NOMO-1 treated with DMSO at 0.1 percent for 48 hours (cell line): ENCODE measurements at regions not wholly inside any gene's neighbourhood (a gene's known extent, or its start where the extent isn't known, plus 50 kb on each side); places are given as distances from the start of the nearest gene placed in this dataset.
"Not testable (repeated sequence)": the region's sequence is repeated elsewhere in the genome, so short reads cannot be mapped to it uniquely, and the experiment has no call there.

ENCODE experiments used
- DNase-seq: peaks from one replicate; lab custom pipeline; 2025; ENCODE audit not compliant: unreplicated experiment; lab: John Stamatoyannopoulos, UW

GRCh38 chr2:47728551-47728950 is 54.4 kb upstream of the MSH6 start:
- DNase-seq = no peak

DNA sequence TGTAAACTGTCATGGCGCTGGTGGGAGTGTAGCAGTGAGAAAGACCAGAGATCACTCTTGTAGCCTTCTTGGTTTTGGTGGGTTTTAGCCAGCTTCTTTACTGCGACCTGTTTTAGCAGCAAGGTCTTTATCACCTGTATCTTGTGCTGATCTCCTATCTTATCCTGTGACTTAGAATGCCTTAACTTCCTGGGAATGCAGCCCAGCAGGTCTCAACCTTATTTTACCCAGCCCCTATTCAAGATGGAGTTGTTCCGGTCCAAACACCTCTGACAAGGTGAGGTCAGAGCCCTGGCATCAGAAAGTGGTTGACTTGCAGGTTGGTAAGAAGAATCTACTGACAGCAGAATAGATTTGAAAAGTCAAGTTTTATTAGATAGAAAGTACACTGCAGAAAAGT is 55.0 kb upstream of the MSH6 start:
- DNase-seq = no peak

- not testable (repeated sequence) for DNase-seq
Observed at GRCh38 chr2:47726978-47727377, 56.0 kb upstream of the MSH6 start.

GRCh38 chr2:47725808-47726207 is 57.1 kb upstream of the MSH6 start:
- DNase-seq = no peak

DNA sequence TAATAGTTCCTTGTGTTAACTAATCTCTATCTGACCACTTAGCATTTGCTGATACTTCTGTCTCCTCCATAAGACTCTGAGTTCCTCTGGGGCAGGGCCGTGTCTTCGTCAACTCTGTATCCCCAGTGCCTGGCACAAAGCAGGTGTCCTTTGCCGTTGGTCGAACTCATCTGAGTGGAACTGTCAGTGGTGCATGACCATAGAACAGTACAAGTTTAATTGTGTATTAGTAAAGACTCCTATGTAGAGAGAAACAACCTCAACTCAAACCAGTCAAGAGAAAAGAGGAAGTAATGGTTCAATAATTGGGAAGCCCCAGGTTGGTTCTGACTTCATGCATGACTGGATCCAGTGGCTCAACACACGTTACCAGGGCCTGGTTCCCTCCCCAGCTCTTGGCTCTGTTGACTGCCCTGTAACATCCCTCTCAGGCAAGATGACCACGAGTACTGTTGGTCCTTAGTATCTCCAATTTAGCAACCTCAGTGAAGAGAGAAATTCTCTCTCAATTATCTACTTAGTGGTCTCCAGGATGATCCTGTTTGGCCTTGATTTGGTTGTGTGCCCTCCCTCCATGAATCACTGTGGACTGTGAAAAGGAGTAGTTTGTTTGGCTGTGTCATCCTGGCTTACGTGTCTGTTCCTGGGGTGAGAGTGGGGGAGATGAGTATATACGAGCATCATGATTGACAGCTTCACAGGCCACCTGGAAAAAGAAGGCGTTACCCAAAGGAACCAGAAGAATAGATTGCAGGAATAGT is 58.5 kb upstream of the MSH6 start:
- peak; percentile 50 for DNase-seq

GRCh38 chr2:47721296-47721695 is 61.6 kb upstream of the MSH6 start:
- DNase-seq = no peak

DNA sequence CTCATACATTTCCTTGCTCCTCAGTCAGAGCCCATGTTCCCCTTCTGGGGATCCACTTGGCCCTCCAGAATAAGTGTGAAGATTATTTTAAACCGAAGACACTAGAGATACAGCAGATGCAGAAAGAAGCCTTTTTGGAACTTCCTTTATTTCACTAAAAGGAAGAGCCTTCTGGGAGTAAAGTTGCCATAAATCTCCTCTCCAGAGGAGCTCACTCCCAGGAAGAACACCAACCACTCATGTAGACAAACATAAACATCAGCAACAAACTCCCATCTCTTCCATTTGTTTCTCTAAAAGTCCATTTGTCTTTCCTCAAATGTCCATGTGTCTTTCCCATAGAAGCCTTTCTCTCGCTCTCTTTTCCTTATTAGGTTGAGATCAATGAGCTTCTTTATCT is 62.4 kb upstream of the MSH6 start:
- DNase-seq = peak; percentile 23

DNA sequence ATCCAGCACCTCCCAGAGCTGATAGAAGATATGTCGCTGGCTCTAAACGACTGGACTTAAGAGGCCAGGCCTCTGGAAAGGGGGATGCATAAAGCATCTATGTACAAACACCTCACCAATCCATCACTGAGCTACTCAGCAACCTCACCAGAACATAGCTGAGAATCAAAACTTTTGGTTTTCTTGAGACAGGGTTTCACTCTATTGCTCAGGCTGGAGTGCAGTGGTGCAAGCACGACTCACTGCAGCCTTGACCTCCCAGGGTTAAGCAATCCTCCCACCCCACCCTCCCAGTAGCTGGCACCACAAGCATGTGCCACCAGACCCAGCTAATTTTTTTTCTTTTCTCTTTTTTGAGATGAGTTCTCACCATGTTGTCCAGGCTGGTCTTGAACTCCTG is 62.9 kb upstream of the MSH6 start:
- DNase-seq = peak; percentile 4

DNA sequence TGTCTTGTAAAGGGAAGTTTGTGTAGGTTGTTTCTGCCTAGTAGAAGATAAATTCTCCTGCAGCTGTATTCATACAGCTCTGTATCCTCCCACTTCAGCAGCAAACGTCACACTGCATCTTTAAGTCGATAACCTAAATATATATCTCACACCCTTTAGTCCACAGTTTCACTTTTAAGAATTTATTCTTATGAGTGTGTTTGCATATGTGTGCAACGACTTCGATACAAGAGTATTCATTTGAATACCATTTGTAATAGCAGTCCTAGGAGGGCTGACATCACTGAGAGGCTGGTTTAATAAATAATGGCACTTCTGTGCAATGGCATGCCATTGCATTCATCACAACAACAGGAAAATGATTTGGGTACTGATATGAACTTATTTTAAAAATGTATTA is 63.8 kb upstream of the MSH6 start:
- DNase-seq = no peak

DNA sequence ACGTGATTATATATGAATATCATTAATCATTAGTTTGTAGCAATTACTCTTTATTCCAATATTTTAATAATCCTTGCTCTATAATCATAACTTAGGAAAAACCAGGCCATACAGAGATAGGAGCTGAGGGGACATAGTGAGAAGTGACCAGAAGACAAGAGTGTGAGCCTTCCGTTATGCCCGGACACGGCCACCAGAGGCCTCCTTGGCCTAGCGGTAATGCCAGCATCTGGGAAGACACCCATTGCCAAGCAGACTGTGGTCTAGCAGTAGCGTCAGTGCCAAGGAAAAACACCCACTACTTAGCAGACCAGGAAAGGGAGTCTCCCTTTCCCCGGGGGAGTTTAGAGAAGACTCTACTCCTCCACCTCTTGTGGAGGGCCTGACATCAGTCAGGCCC is 66.6 kb upstream of the MSH6 start:
- DNase-seq = not testable (repeated sequence)

- DNase-seq = no peak
Observed at GRCh38 chr2:47715552-47715951, 67.4 kb upstream of the MSH6 start.

DNA sequence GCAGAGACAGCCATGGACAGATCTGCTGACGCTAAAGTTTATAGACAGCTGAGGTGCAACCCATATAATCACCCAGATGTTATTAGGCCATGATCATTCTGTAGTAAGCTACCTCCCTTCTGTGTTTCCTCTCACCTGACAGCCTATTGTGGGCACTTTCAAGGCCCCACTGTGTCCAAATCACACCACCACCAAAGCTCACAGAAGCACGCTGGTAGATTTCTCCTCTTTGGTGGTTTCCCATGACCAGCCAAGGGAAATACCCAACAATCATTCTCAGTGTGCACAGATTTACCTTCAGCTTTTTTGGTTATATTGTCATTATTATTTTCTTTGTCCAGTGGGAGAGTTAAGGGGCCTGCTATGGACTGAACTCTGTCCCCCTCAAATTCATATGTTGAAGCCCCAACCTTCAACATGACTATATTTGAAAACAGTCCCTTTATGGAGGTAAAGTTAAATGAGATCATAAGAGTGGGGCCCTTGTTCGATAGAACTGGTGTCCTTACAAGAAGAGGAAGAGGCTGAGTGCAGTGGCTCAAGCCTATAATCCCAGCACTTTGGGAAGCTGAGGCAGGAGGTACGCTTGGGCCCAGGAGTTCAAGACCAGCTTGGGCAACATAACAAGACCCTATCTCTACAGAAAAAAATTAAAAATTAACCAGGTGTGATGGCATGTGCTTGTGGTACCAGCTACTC is 74.0 kb upstream of the MSH6 start:
- no peak for DNase-seq

- no peak for DNase-seq
Observed at GRCh38 chr2:47704287-47704686, 78.7 kb upstream of the MSH6 start.

DNA sequence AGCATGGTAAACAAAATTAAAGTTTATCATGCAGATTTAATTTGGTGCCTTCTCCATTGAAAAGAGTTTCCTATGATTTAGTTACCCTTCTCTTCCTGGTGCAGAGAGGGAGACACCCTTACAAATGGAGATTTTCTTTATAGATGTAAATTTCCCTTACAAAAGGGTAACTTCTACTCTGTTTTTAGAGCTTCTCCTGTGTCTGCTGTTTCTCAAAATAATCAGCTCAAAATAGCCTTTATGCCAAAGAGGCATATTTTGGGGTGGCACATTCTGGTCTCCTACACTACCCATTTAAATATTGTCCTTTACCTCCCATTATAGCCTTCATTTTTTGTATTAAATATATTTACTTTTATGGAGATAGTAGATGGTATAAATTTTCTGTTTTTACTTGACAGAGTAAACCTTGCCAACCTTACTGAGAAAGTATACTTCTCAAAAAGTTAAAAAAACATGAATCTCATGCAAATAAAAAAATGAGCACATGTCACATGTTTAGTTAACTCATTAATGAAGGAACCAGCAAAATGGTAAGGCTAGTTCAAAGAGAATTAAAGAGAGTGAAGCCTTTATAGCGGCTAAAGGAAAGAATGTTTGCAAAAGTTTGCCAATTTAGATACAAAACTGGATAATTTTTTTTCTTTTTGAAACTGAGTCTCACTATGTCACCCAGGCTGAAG is 83.3 kb upstream of the MSH6 start:
- no peak for DNase-seq

DNA sequence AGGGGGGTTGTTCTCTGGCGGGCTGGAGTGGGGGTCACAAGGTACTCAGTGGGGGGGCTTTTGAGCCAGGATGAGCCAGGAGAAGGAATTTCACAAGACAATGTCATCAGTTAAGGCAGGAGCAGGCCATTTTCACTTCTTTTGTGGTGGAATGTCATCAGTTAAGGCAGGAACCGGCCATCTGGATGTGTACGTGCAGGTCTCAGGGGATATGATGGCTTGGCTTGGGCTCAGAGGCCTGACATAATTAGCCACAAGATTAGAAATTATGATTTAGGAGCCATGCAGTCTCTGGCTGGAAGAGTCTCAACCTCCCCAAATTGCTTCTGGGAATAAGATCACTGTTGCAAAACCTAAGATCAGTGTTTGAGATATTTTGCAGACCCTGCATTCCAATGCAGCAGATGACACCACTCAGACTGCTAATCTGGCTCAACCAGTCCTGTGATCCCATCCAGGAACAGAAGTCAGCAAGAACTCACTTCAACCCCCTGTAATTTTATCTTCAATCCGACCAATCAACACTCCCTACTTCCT is 84.4 kb upstream of the MSH6 start:
- not testable (repeated sequence) for DNase-seq

GRCh38 chr2:47697681-47698435 is 85.1 kb upstream of the MSH6 start:
- DNase-seq = not testable (repeated sequence)

DNA sequence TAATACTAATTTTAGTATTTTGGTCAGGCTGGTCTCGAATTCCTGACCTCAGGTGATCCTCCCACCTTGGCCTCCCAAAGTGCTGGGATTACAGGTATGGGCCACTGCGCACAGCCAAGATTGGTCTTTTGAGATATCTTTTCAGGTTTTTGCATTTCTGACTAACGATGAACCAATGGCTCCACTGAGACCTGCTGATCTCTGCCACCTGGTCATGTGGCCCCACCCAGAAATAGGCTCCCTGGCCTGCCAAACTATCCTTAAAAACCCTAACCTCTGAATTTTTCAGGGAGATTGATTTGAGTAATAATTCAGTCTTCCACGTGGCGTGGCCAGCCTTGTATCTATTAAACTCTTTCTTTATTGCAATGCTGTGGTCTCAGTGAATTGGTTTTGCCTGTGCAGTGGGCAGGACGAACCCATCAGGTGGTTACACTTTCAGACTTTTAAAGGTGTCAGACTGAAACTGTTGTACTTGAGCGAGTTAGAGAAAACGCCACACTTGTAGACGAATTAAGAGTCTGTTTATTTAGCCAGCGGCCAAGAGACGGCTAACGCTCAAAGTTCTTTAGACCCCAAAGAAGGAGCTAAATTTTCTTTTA is 85.8 kb upstream of the MSH6 start:
- DNase-seq = no peak

GRCh38 chr2:47696478-47696831 is 86.5 kb upstream of the MSH6 start:
- DNase-seq = no peak

DNA sequence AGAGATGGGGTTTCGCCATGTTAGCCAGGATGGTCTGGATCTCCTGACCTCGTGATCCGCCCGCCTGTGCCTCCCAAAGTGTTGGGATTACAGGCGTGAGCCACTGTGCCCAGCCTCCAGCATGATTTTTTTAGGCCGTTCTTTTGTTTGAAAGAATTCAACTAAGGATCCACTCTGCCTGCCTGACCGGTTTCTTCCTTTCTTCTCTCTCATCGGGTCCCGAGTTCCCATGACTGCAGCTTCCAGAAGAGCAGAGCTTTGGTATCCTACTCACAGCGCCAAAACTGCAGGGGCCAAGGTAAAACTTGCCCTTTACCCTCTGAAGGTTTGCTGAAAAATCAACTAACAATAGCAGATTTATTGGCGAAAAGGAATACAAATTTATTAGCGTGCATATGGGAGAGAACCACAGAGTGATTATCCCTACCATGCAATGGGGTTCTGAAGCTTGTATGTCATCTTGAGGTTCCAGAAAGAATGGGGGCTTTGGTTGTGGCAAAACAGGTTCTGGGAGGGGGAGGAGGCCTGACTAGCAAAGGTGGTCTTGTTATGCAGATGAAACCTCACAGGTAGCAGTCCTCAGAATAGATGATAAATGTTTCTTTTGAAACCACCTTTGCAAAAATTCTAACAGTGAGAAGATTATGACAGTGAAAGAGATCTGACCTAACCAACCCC is 87.0 kb upstream of the MSH6 start:
- DNase-seq = no peak

- not testable (repeated sequence) for DNase-seq
Observed at GRCh38 chr2:47694451-47694850, 88.5 kb upstream of the MSH6 start.
